GM12873 (cell line): ENCODE measurements at regions not wholly inside any gene's neighbourhood (a gene's known extent, or its start where the extent isn't known, plus 50 kb on each side); places are given as distances from the start of the nearest gene placed in this dataset.

Experiments used
- CTCF ChIP-seq: IDR thresholded peaks from 2 replicates; pipeline ENCODE4 v1.5.1; 2012; ENCODE audit warnings: low read depth, mild to moderate bottlenecking, moderate library complexity, low read length, control low read depth; ENCODE audit not compliant: insufficient read depth; ENCODE audit errors: missing control alignments

- no peak for TF ChIP-seq CTCF
Observed at GRCh38 chr3:152710549-152710948, 124.4 kb upstream of the P2RY1 start.

GRCh38 chr3:152713989-152714388 lies 120.9 kb upstream of the P2RY1 start:
- TF ChIP-seq CTCF: no peak

GRCh38 chr3:152714507-152714906 lies 120.4 kb upstream of the P2RY1 start:
- TF ChIP-seq CTCF: no peak

GRCh38 chr3:152717252-152717651 lies 117.7 kb upstream of the P2RY1 start:
- TF ChIP-seq CTCF: no peak

- no peak for TF ChIP-seq CTCF
Observed at GRCh38 chr3:152718810-152719209, 116.1 kb upstream of the P2RY1 start.

- no peak for TF ChIP-seq CTCF
Observed at GRCh38 chr3:152719264-152719663, 115.7 kb upstream of the P2RY1 start.

- TF ChIP-seq CTCF: no peak
Observed at GRCh38 chr3:152720951-152721718, 113.8 kb upstream of the P2RY1 start.

- TF ChIP-seq CTCF: no peak
Observed at GRCh38 chr3:152724270-152724669, 110.7 kb upstream of the P2RY1 start.
